Ectodermal cell (in vitro differentiated cells): ENCODE measurements at regions not wholly inside any gene's neighbourhood (a gene's known extent, or its start where the extent isn't known, plus 50 kb on each side); places are given as distances from the start of the nearest gene placed in this dataset.
"Not testable (repeated sequence)": the region's sequence is repeated elsewhere in the genome, so short reads cannot be mapped to it uniquely, and the experiment has no call there.

Experiments
- H3K27ac ChIP-seq: 2 replicates; pipeline ENCODE4 v1.7.0; 2013; ENCODE audit warnings: mild to moderate bottlenecking, low read depth, low read length; ENCODE audit not compliant: insufficient read depth, poor library complexity, severe bottlenecking
- H3K27me3 ChIP-seq: 2 replicates; pipeline ENCODE4 v1.7.0; 2013; ENCODE audit warnings: mild to moderate bottlenecking, low read length; ENCODE audit not compliant: insufficient read depth, control insufficient read depth, poor library complexity, severe bottlenecking
- H3K36me3 ChIP-seq: one replicate; pipeline ENCODE4 v1.7.0; 2013; ENCODE audit warnings: low read length; ENCODE audit not compliant: control insufficient read depth, insufficient read depth
- H3K4me1 ChIP-seq: one replicate; pipeline ENCODE4 v1.7.0; 2013; ENCODE audit warnings: low read length; ENCODE audit not compliant: control insufficient read depth, insufficient read depth
- H3K4me3 ChIP-seq: 2 replicates; pipeline ENCODE4 v1.7.0; 2013; ENCODE audit warnings: low read depth, low read length, control low read depth; ENCODE audit not compliant: insufficient read depth
- H3K9me3 ChIP-seq: 2 replicates; pipeline ENCODE4 v1.7.0; 2013; ENCODE audit warnings: mild to moderate bottlenecking, low read length, moderate library complexity; ENCODE audit not compliant: control insufficient read depth
- WGBS, 2 experiments: methylation state at CpG; one replicate each; pipeline ENCODE4 v1.1.7; 2013; ENCODE audit warnings: missing lambda C conversion rate in 2 of 2; 5-methylcytosine and 5-hydroxymethylcytosine counted together

DNA sequence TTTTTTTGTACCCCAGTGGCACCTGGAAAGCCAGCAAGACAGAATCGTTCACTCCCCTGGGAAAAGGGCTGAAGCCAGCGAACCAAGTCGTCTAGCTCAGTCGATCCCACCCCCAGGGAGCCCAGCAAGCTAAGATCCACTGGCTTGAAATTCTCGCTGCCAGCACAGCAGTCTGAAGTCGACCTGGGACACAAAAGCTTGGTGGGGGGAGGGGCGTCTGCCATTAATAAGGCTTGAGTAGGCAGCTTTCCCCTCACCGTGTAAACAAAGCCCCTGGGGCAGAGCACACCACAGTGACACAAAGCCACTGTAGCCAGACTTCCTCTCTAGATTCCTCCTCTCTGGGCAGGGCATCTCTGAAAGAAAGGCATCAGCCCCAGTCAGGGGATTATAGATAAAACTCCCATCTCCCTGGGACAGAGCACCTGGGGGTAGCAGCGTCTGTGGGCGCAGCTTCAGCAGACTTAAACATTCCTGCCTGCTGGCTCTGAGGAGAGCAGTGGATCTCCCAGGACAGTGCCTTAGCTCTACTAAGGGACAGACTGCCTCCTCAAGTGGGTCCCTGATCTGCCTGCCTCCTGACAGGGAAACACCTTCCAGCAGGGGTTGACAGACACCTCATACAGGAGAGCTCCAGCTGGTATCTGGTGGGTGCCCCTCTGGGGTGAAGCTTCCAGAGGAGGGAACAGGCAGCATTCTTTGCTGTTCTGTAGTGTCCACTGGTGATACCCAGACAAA, 97.4 kb downstream of the TBR1 start:
- WGBS, 2 experiments = 35 to 40% methylated on average over 8 to 9 of the region's 10 CpGs
- not testable (repeated sequence) for H3K4me3 ChIP-seq, H3K9me3 ChIP-seq, H3K27me3 ChIP-seq, H3K36me3 ChIP-seq, H3K4me1 ChIP-seq
- H3K27ac ChIP-seq = peak overlapping the region; percentile 16

DNA sequence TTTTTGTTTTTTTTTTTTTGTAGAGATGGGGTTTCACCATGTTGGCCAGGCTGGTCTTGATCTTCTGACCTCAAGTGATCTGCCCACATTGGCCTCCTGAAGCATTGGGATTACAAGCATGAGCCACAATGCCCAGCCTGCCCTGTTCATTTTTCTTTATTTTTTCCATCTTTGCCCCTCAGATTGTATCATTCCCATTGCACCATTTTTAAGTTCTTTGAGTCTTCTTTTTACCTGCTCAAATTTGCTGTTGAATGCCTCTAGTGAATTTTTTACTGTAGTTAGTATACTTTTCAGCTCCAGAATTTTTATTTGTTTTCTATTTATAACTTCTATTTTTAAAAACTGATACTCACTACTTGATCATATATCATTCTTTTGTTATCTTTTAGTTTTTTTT, 101.4 kb upstream of the SLC4A10 start:
- Histone ChIP-seq H3K9me3 (no peaks in the 10 kb centered on the region), H3K4me3 (no peak overlapping the region), H3K36me3 (no peaks in the 10 kb centered on the region), H3K4me1 (no peaks in the 10 kb centered on the region), H3K27me3 (no peaks in the 10 kb centered on the region), H3K27ac (no peak overlapping the region)

DNA sequence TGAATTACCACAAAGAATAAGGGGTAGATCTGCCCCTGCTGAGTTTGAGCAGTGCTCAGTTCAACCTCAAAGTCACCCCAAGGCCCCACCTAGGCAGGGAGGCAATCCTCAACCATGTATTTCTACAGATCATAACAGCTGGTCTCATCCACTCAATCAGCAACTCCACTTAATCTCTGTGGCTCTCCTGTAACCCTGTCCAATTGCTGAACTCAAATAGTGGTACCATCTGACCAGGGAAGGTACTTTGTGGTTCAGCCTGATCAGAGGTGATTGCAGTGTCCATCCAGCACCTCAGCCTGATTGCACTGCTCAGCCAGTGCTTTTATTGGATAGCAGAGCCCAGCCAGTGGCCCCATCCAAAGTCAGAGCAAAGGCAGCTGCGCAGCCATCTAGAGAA, 91.0 kb upstream of the SLC4A10 start:
- H3K4me3 ChIP-seq = no peak overlapping the region
- no peak overlapping the region for H3K27ac ChIP-seq
- 95 to 100% methylated on average over 1 of the region's 1 CpG for WGBS, 2 experiments
- H3K4me1 ChIP-seq = no peaks in the 10 kb centered on the region
- H3K36me3 ChIP-seq = no peaks in the 10 kb centered on the region
- H3K9me3 ChIP-seq = no peaks in the 10 kb centered on the region
- H3K27me3 ChIP-seq = no peaks in the 10 kb centered on the region

DNA sequence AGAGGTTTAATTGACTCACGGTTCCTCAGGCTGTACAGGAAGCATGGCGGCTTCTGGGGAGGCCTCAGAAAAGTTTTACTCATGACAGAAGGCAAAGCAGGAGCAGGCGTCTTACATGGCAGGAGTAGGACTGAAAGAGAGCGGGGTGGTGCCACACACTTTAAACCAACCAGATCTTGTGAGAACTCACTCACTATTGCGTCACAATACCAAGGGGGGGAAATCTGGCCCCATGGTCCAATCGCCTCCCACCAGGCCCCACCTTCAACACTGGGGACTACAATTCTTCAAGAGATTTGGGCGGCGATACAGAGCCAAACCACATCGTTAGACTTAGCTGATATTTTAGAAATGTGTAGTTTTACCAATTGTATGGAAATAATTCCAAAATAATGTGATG, 77.6 kb upstream of the SLC4A10 start:
- no peaks in the 10 kb centered on the region for H3K4me1 ChIP-seq
- no peak overlapping the region for H3K4me3 ChIP-seq
- H3K9me3 ChIP-seq = no peaks in the 10 kb centered on the region
- WGBS, 2 experiments = 91 to 97% methylated on average over 9 of the region's 9 CpGs
- no peaks in the 10 kb centered on the region for H3K27me3 ChIP-seq
- H3K36me3 ChIP-seq = no peaks in the 10 kb centered on the region
- H3K27ac ChIP-seq = no peak overlapping the region

DNA sequence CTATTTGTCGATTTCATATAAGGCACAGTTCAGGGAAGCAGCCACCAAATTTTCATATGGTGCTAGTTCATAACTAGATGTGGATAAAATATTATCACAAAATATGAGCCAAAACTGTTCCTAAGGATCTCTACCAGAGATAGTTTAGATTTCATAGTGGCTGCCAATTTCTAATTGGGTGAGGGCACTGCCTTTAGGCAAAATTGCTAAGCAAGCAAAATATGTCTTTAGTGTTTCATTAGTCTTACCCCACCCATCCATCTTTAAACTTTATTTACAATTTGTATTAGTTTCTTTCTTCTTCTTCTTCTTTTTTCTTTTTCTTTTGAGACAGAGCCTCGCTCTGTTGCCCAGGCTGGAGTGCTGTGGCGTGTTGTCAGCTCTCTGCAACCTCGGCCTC, 77.1 kb upstream of the SLC4A10 start:
- no peaks in the 10 kb centered on the region for H3K27me3 ChIP-seq
- H3K9me3 ChIP-seq = no peaks in the 10 kb centered on the region
- WGBS, 2 experiments = 88 to 95% methylated on average over 4 of the region's 4 CpGs
- H3K27ac ChIP-seq = no peak overlapping the region
- no peaks in the 10 kb centered on the region for H3K36me3 ChIP-seq
- no peaks in the 10 kb centered on the region for H3K4me1 ChIP-seq
- no peak overlapping the region for H3K4me3 ChIP-seq

DNA sequence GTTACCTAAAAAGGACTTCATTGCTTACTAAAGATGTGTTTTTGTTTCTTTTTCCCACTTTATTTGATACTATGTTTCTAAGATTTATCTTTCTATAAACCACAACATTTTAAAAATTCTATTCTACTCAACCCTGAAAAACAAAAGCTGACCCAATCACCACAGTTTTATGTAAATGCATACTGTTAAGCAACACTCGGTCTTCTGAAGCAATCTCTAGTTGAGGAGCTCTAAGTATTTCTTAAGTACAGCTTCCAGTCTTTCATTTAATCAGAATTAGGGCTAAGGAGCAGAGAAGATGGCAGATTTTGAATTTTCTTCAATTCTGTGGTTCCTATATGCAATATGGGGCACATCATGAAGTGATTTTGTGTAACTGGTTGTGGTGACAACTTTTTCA, 72.2 kb upstream of the SLC4A10 start:
- no peak overlapping the region for H3K4me3 ChIP-seq
- H3K36me3 ChIP-seq = no peaks in the 10 kb centered on the region
- WGBS, 2 experiments = 56 to 88% methylated on average over 1 of the region's 1 CpG
- H3K9me3 ChIP-seq = no peaks in the 10 kb centered on the region
- no peak overlapping the region for H3K27ac ChIP-seq
- H3K4me1 ChIP-seq = no peaks in the 10 kb centered on the region
- no peaks in the 10 kb centered on the region for H3K27me3 ChIP-seq

DNA sequence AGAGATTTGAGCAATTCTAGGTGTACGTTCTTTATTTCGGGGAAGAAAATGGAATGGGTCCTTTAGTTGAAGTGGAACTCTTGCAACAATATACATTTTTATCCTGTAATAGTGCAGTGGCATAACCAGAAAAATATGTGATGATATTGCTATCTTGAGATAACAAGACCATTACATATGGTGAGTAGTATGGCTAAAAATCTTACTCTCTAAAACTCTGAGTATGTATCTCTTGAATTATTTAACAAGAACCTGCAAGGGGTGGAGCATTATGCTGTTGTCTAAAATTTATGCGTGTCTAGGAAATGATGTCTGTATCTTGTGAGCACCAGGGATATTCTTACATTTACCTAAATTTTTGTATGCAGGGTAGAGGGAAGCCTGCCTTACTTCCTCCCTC, 68.4 kb upstream of the SLC4A10 start:
- WGBS, 2 experiments = 92 to 93% methylated on average over 3 of the region's 3 CpGs
- Histone ChIP-seq H3K4me1 (no peaks in the 10 kb centered on the region), H3K27ac (no peak overlapping the region), H3K27me3 (no peaks in the 10 kb centered on the region), H3K36me3 (no peaks in the 10 kb centered on the region), H3K4me3 (no peak overlapping the region), H3K9me3 (no peaks in the 10 kb centered on the region)

DNA sequence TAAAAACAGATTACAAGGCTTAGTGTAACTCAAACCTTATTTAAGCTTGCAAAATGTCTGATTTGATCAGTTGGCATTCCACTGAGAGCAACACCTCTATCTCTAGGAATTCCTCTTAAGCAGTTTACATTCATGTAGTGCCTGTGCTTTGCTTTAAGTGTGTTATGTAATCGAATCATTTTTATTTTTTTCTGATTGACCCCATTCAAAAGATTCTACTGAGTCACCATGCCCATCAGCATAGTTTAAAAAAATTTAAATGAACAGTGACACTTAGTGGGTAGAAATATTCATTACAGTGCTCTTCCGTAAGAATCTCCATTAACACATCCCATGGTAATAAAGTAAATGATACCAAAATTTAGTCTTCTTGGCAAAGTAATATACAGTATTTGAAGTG, 67.8 kb upstream of the SLC4A10 start:
- Histone ChIP-seq H3K9me3 (no peaks in the 10 kb centered on the region), H3K27ac (no peak overlapping the region), H3K4me3 (no peak overlapping the region), H3K27me3 (no peaks in the 10 kb centered on the region), H3K36me3 (no peaks in the 10 kb centered on the region), H3K4me1 (no peaks in the 10 kb centered on the region)
- WGBS, 2 experiments = 67% methylated on average over 1 of the region's 2 CpGs; no CpG with 5 or more reads in 1 of the 2 experiments

DNA sequence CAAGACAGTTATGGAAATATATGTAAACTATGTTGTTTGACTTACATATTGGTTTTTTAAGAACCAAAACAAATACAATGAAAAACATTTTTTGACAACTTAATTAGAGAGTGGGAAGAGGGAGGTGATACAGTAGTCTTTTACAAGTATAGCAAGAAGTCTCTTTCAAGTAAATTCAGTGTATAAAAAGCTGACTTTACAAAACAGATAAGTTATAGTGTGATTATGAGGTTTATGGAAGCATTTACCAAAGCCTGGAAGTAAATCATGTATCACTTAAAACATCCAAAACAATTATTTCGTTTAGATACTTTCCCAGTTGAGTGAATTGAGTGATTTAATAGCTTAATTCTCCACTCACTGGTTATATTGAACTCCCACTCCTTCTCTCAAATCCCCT, 66.7 kb upstream of the SLC4A10 start:
- Histone ChIP-seq H3K27me3 (no peaks in the 10 kb centered on the region), H3K27ac (no peak overlapping the region)

DNA sequence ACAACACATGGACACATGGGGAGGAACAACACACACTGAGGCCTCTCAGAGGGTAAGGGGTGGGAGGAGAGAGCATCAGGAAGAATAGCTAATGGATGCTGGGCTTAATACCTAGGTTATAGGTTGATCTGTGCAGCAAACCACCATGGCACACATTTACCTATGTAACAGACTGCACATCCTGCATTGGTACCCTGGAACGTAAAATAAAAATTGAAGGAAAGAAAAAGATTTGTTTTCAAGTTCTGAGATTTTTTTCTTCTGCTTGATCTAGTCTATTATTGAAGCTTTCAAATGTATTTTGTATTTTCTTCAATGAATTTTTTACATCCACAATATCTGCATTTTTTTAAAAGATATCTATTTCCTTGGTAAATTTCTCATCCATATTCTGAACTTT, 59.3 kb upstream of the SLC4A10 start:
- H3K27me3 ChIP-seq = no peaks in the 10 kb centered on the region
- no peak overlapping the region for H3K27ac ChIP-seq
- no peak overlapping the region for H3K4me3 ChIP-seq
- WGBS, 2 experiments = 82% methylated on average over 1 of the region's 1 CpG; no CpG with 5 or more reads in 1 of the 2 experiments
- no peaks in the 10 kb centered on the region for H3K9me3 ChIP-seq
- H3K4me1 ChIP-seq = no peaks in the 10 kb centered on the region
- H3K36me3 ChIP-seq = no peaks in the 10 kb centered on the region

More for the DNA sequence above, 66.7 kb upstream of the SLC4A10 start:
- Histone ChIP-seq H3K36me3 (no peaks in the 10 kb centered on the region), H3K4me3 (no peak overlapping the region), H3K9me3 (no peaks in the 10 kb centered on the region), H3K4me1 (no peaks in the 10 kb centered on the region)
- WGBS, 2 experiments = 80% methylated on average over 1 of the region's 1 CpG; no CpG with 5 or more reads in 1 of the 2 experiments

DNA sequence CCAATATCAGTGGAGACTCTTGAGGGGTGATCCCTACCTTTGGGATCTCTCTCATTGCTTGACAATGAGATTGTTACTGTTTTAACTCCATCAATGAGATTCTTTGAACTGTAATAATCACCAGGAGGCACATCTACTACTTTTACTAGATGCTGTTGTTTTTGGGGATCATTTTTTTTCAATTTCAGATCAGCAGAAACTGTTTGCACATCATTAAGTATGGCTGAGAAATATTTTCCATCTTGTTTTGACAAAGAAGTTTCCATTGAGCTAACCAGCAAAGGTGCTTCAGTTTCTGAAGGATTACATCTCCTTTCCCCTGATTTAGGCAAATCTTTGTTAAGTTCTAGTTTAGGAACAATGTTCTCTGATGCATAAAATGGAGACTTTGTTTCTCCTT, 54.8 kb upstream of the SLC4A10 start:
- H3K4me1 ChIP-seq = no peaks in the 10 kb centered on the region
- H3K4me3 ChIP-seq = no peak overlapping the region
- H3K27me3 ChIP-seq = no peaks in the 10 kb centered on the region
- H3K27ac ChIP-seq = no peak overlapping the region
- no peaks in the 10 kb centered on the region for H3K36me3 ChIP-seq
- no peaks in the 10 kb centered on the region for H3K9me3 ChIP-seq
